Neural cell (in vitro differentiated cells): ENCODE measurements at regions not wholly inside any gene's neighbourhood (a gene's known extent, or its start where the extent isn't known, plus 50 kb on each side); places are given as distances from the start of the nearest gene placed in this dataset.

Source experiments
- H2AFZ ChIP-seq: fragments of 200-600, 300-800 bp; sonication (generic), shearing (Covaris generic); 2 replicates; pipeline ENCODE4 v1.6.0; 2014; ENCODE audit warnings: low read depth, mild to moderate bottlenecking, antibody characterized with exemption, low read length, moderate library complexity
- H3F3A ChIP-seq: fragments of 200-600 bp; shearing (Covaris generic); 2 replicates; pipeline ENCODE4 v1.6.1; 2016; ENCODE audit warnings: mild to moderate bottlenecking, moderate library complexity, mixed read lengths, antibody characterized with exemption, low read length; ENCODE audit not compliant: insufficient read depth, poor library complexity, severe bottlenecking
- H3K27ac ChIP-seq: fragments of 200-600, 300-800 bp; sonication (generic), shearing (Covaris generic); 2 replicates; pipeline ENCODE4 v1.5.1; 2014; ENCODE audit warnings: mild to moderate bottlenecking, low read length, moderate library complexity
- H3K27me3 ChIP-seq: fragments of 300-800, 200-600 bp; sonication (generic), shearing (Covaris generic); 2 replicates; pipeline ENCODE4 v1.6.0; 2014; ENCODE audit warnings: mild to moderate bottlenecking, low read depth, low read length, moderate library complexity; ENCODE audit not compliant: insufficient read depth
- H3K36me3 ChIP-seq: fragments of 300-800, 200-600 bp; sonication (generic), shearing (Covaris generic); 2 replicates; pipeline ENCODE4 v1.5.1; 2014; ENCODE audit warnings: mild to moderate bottlenecking, antibody characterized with exemption, low read length, moderate library complexity; ENCODE audit not compliant: insufficient read depth
- H3K4me2 ChIP-seq: fragments of 300-800, 200-600 bp; sonication (generic), shearing (Covaris generic); 2 replicates; pipeline ENCODE4 v1.6.0; 2014; ENCODE audit warnings: mild to moderate bottlenecking, low read length
- H3K4me3 ChIP-seq: fragments of 300-800, 200-600 bp; sonication (generic), shearing (Covaris generic); 2 replicates; pipeline ENCODE4 v1.5.1; 2014; ENCODE audit warnings: mild to moderate bottlenecking, low read length, moderate library complexity
- H3K79me2 ChIP-seq: fragments of 200-600 bp; shearing (Covaris generic); replicated peaks from 2 replicates; pipeline ENCODE4 v1.6.0; 2014; ENCODE audit warnings: mild to moderate bottlenecking, low read length, moderate library complexity; ENCODE audit not compliant: insufficient read depth
- H3K9ac ChIP-seq: fragments of 300-800, 200-600 bp; sonication (generic), shearing (Covaris generic); 2 replicates; pipeline ENCODE4 v1.6.1; 2016; ENCODE audit warnings: mild to moderate bottlenecking, low read length, mixed read lengths
- H3K9me2 ChIP-seq: fragments of 200-600 bp; shearing (Covaris generic); 2 replicates; pipeline ENCODE4 v1.6.1; 2016; ENCODE audit warnings: mild to moderate bottlenecking, low read length, mixed read lengths; ENCODE audit not compliant: insufficient read depth
- H3K9me3 ChIP-seq: fragments of 200-600, 300-800 bp; sonication (generic), shearing (Covaris generic); 2 replicates; pipeline ENCODE4 v1.6.1; 2016; ENCODE audit warnings: mild to moderate bottlenecking, mixed run types, low read length, moderate library complexity, mixed read lengths
- H4K20me1 ChIP-seq: fragments of 200-600 bp; shearing (Covaris generic); 2 replicates; pipeline ENCODE4 v1.6.1; 2016; ENCODE audit warnings: mild to moderate bottlenecking, mixed run types; ENCODE audit not compliant: insufficient read depth
- EP300 ChIP-seq: fragments of 450-650 bp; conservative IDR thresholded peaks from 2 replicates; pipeline ENCODE4 v1.6.1; 2014; ENCODE audit warnings: antibody characterized with exemption, mild to moderate bottlenecking, moderate library complexity; ENCODE audit not compliant: poor library complexity, severe bottlenecking
- EZH2 ChIP-seq: fragments of 200-600, 300-800 bp; shearing (Covaris generic), sonication (generic); IDR thresholded peaks from 2 replicates; pipeline ENCODE4 v1.6.1; 2014; ENCODE audit warnings: antibody characterized with exemption, low read length, borderline replicate concordance, mild to moderate bottlenecking; ENCODE audit not compliant: insufficient read depth, poor library complexity, severe bottlenecking
- MXI1 ChIP-seq: fragments of 450-650 bp; conservative IDR thresholded peaks from 2 replicates; pipeline ENCODE4 v1.6.1; 2014; ENCODE audit warnings: antibody characterized with exemption, mild to moderate bottlenecking; ENCODE audit not compliant: poor library complexity, severe bottlenecking
- POLR2AphosphoS5 ChIP-seq: IDR thresholded peaks from 2 replicates; pipeline ENCODE4 v1.6.1; 2012
- RAD21 ChIP-seq: fragments of 450-650 bp; conservative IDR thresholded peaks from 2 replicates; pipeline ENCODE4 v1.6.1; 2014; ENCODE audit warnings: antibody characterized with exemption, mild to moderate bottlenecking, moderate library complexity
- SMC3 ChIP-seq: fragments of 450-650 bp; conservative IDR thresholded peaks from 2 replicates; pipeline ENCODE4 v1.6.1; 2014; ENCODE audit warnings: antibody characterized with exemption, mild to moderate bottlenecking, moderate library complexity; ENCODE audit not compliant: poor library complexity
- TAF1 ChIP-seq: IDR thresholded peaks from 2 replicates; pipeline ENCODE4 v1.6.1; 2012; ENCODE audit warnings: low read depth
- TF ChIP-seq, protein P1 (sequence below): fragments of 450-650 bp; IDR thresholded peaks from 2 replicates; pipeline ENCODE4 v1.5.1; 2014; ENCODE audit warnings: antibody characterized with exemption, mild to moderate bottlenecking, moderate library complexity; ENCODE audit not compliant: poor library complexity, severe bottlenecking
- TF ChIP-seq, protein P2 (sequence below): IDR thresholded peaks from 2 replicates; pipeline ENCODE4 v1.6.1; 2012; ENCODE audit warnings: borderline replicate concordance

DNA sequence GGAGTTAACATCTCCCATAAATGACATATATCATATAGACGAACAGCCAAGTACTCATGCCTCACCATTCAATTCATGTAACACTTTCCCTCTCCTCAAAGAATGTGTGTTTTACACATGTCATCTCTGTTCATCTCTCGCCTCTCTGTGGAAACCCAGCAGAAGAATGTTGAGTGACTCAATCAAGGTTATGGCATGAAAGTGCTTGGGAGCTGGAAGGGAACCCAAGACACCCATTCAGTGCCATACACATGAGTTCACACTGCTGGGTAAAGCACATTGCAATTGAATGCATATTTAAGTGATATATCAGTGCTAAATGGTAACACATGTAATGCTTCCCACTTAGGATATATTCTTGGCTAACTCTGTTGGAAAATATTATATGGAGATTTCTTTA, 322.9 kb downstream of the PTEN start:
- Histone ChIP-seq H2AFZ (no peak overlapping the region), H3K27ac (no peak overlapping the region), H3F3A (no peaks in the 10 kb centered on the region), H3K79me2 (no peaks in the 10 kb centered on the region), H3K4me3 (no peak overlapping the region), H3K27me3 (no peaks in the 10 kb centered on the region), H3K9me2 (no peaks in the 10 kb centered on the region), H3K9ac (no peak overlapping the region), H3K36me3 (no peaks in the 10 kb centered on the region), H3K9me3 (no peaks in the 10 kb centered on the region), H4K20me1 (no peaks in the 10 kb centered on the region), H3K4me2 (no peak overlapping the region)
- TF ChIP-seq EZH2 = no peak
- TF ChIP-seq SMC3 = no peak
- TF ChIP-seq, protein P1, sequence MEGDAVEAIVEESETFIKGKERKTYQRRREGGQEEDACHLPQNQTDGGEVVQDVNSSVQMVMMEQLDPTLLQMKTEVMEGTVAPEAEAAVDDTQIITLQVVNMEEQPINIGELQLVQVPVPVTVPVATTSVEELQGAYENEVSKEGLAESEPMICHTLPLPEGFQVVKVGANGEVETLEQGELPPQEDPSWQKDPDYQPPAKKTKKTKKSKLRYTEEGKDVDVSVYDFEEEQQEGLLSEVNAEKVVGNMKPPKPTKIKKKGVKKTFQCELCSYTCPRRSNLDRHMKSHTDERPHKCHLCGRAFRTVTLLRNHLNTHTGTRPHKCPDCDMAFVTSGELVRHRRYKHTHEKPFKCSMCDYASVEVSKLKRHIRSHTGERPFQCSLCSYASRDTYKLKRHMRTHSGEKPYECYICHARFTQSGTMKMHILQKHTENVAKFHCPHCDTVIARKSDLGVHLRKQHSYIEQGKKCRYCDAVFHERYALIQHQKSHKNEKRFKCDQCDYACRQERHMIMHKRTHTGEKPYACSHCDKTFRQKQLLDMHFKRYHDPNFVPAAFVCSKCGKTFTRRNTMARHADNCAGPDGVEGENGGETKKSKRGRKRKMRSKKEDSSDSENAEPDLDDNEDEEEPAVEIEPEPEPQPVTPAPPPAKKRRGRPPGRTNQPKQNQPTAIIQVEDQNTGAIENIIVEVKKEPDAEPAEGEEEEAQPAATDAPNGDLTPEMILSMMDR = no peak
- no peak for TF ChIP-seq EP300

DNA sequence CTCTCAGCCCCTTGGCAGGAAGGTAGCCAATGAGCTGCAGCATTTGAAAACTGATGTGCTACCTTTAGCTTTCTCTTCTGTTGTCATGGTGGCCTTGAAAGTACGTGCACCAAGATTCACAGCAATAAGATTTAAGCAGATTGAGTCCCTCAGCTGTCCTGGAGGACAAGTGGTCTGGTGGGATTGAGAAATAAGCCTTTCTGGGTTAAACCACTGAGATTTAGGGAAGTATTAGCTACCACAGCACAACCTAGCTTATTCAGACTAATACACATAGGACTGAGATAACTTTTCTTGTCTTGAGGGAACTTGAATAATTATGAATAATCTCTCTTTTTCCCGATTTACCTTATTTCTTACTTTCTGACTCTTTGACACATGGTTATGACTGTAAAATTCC, 324.0 kb downstream of the PTEN start:
- H3K9ac ChIP-seq = no peak overlapping the region
- H2AFZ ChIP-seq = no peak overlapping the region
- no peak overlapping the region for H3K4me3 ChIP-seq
- H3K36me3 ChIP-seq = no peaks in the 10 kb centered on the region
- H3F3A ChIP-seq = no peaks in the 10 kb centered on the region
- no peaks in the 10 kb centered on the region for H3K27me3 ChIP-seq
- H3K79me2 ChIP-seq = no peaks in the 10 kb centered on the region
- TF ChIP-seq, protein P1 = no peak
- TF ChIP-seq, protein P2, sequence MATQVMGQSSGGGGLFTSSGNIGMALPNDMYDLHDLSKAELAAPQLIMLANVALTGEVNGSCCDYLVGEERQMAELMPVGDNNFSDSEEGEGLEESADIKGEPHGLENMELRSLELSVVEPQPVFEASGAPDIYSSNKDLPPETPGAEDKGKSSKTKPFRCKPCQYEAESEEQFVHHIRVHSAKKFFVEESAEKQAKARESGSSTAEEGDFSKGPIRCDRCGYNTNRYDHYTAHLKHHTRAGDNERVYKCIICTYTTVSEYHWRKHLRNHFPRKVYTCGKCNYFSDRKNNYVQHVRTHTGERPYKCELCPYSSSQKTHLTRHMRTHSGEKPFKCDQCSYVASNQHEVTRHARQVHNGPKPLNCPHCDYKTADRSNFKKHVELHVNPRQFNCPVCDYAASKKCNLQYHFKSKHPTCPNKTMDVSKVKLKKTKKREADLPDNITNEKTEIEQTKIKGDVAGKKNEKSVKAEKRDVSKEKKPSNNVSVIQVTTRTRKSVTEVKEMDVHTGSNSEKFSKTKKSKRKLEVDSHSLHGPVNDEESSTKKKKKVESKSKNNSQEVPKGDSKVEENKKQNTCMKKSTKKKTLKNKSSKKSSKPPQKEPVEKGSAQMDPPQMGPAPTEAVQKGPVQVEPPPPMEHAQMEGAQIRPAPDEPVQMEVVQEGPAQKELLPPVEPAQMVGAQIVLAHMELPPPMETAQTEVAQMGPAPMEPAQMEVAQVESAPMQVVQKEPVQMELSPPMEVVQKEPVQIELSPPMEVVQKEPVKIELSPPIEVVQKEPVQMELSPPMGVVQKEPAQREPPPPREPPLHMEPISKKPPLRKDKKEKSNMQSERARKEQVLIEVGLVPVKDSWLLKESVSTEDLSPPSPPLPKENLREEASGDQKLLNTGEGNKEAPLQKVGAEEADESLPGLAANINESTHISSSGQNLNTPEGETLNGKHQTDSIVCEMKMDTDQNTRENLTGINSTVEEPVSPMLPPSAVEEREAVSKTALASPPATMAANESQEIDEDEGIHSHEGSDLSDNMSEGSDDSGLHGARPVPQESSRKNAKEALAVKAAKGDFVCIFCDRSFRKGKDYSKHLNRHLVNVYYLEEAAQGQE = no peak
- TF ChIP-seq EP300 (no peak), EZH2 (no peak), RAD21 (no peak), POLR2AphosphoS5 (no peak), SMC3 (no peak), TAF1 (no peak), MXI1 (no peak)
- no peaks in the 10 kb centered on the region for H3K9me3 ChIP-seq
- no peaks in the 10 kb centered on the region for H3K9me2 ChIP-seq
- H3K27ac ChIP-seq = no peak overlapping the region
- H3K4me2 ChIP-seq = no peak overlapping the region
- H4K20me1 ChIP-seq = no peaks in the 10 kb centered on the region
